Epithelial cell of proximal tubule (primary cell): ENCODE measurements at regions not wholly inside any gene's neighbourhood (a gene's known extent, or its start where the extent isn't known, plus 50 kb on each side); places are given as distances from the start of the nearest gene placed in this dataset.

Experiments used
- DNase-seq: peaks from one replicate; pipeline ENCODE4 v3.0.0-alpha.2; 2011; ENCODE audit warnings: low read depth
- H3K4me3 ChIP-seq: 2 replicates; pipeline ENCODE4 v1.5.1; 2011; ENCODE audit warnings: low read depth, mild to moderate bottlenecking, low read length
- CTCF ChIP-seq: conservative IDR thresholded peaks from 2 replicates; pipeline ENCODE4 v1.5.1; 2012; ENCODE audit warnings: low read depth, mild to moderate bottlenecking, low read length

GRCh38 chr4:63275491-63275890, 1133.8 kb downstream of the TECRL start:
- no peak for TF ChIP-seq CTCF
- DNase-seq: no peak
- H3K4me3 ChIP-seq: no peak overlapping the region

- H3K4me3 ChIP-seq: no peak overlapping the region
- no peak for TF ChIP-seq CTCF
- no peak for DNase-seq
Observed at GRCh38 chr4:63269156-63269555, 1140.1 kb downstream of the TECRL start.

- no peak for TF ChIP-seq CTCF
- H3K4me3 ChIP-seq: no peak overlapping the region
- no peak for DNase-seq
Observed at GRCh38 chr4:63233671-63234070, 1175.6 kb downstream of the TECRL start.

GRCh38 chr4:63232058-63232457, 1177.2 kb downstream of the TECRL start:
- no peak overlapping the region for H3K4me3 ChIP-seq
- TF ChIP-seq CTCF: no peak
- DNase-seq: no peak

- no peak for TF ChIP-seq CTCF
- H3K4me3 ChIP-seq: no peak overlapping the region
- DNase-seq: no peak
Observed at GRCh38 chr4:63226229-63226628, 1183.0 kb downstream of the TECRL start.

- no peak for TF ChIP-seq CTCF
- no peak for DNase-seq
- H3K4me3 ChIP-seq: no peak overlapping the region
Observed at GRCh38 chr4:63222466-63222865, 1186.8 kb downstream of the TECRL start.

- no peak for TF ChIP-seq CTCF
- DNase-seq: no peak
Observed at GRCh38 chr4:63221477-63221876, 1187.8 kb downstream of the TECRL start.

More at GRCh38 chr4:63221477-63221876, 1187.8 kb downstream of the TECRL start:
- no peak overlapping the region for H3K4me3 ChIP-seq
